Gastrocnemius medialis (tissue), 4 donors: ENCODE measurements at regions not wholly inside any gene's neighbourhood (a gene's known extent, or its start where the extent isn't known, plus 50 kb on each side); places are given as distances from the start of the nearest gene placed in this dataset.

Source experiments
- ATAC-seq, 2 donors: fragments of 150-250 bp; one replicate each; pipeline ENCODE4 v1.9.1; 2016
- DNase-seq, 2 donors: peaks; one replicate each; pipeline ENCODE4 v3.0.0-alpha.2; 2019
- H3K27ac ChIP-seq, 4 donors: fragments of 200-600 bp; sonication (generic); 1 replicate in 1 of 4; 2 replicates in 3 of 4; pipeline ENCODE4 v1.5.1; 2016 to 2018; ENCODE audit warnings: mild to moderate bottlenecking in 2 of 4, moderate library complexity in 1 of 4
- H3K27me3 ChIP-seq, 3 donors: fragments of 200-600 bp; sonication (generic) in 2 of 3; 1 replicate in 1 of 3; 2 replicates in 2 of 3; pipeline versions ENCODE4 v1.5.1 to v1.6.0; 2016 to 2019; ENCODE audit warnings: mild to moderate bottlenecking in 1 of 3, moderate library complexity in 1 of 3
- H3K36me3 ChIP-seq, 2 donors: fragments of 200-600 bp; sonication (generic) in 1 of 2; one replicate each; pipeline ENCODE4 v1.5.1; 2017 to 2018
- H3K4me1 ChIP-seq, 2 donors: fragments of 200-600 bp; sonication (generic) in 1 of 2; one replicate each; pipeline ENCODE4 v1.5.1; 2016 to 2017; ENCODE audit warnings: mild to moderate bottlenecking in 2 of 2
- H3K4me3 ChIP-seq, 4 donors: fragments of 200-600 bp; sonication (generic) in 3 of 4; 1 replicate in 1 of 4; 2 replicates in 3 of 4; pipeline ENCODE4 v1.5.1; 2016 to 2019; ENCODE audit warnings: mild to moderate bottlenecking in 2 of 4
- H3K9me3 ChIP-seq, 3 donors: fragments of 200-600 bp; sonication (generic) in 2 of 3; 1 replicate in 1 of 3; 2 replicates in 2 of 3; pipeline ENCODE4 v1.5.1; 2016 to 2019
- POLR2A ChIP-seq, 2 donors: fragments of 450-650 bp; IDR thresholded peaks; one replicate each; pipeline ENCODE4 v1.6.1; 2017; ENCODE audit warnings: antibody characterized with exemption in 2 of 2, mild to moderate bottlenecking in 2 of 2, moderate library complexity in 2 of 2
- in situ Hi-C, 4 donors: fragments of 200-750 bp; cut with MboI; loops; one replicate each; pipeline versions ENCODE4 v1.15.0 to v1.8.0; 2017; ENCODE audit warnings: low sequenced_read_pairs in 4 of 4
- intact Hi-C: fragments of 100-400 bp; cut with DNase I; formaldehyde crosslinking; loops from one replicate; pipeline ENCODE4 v1.15.1; 2023; ENCODE audit warnings: low total_unique reads
- TF ChIP-seq, protein P1 (sequence below), 5 experiments: fragments of 450-650 bp in 3 of 5; fragments of 200-600 bp in 2 of 5; sonication (generic) in 2 of 5; IDR thresholded peaks in 4 of 5; conservative IDR thresholded peaks in 1 of 5; 1 replicate in 4 of 5; 2 replicates in 1 of 5; pipeline ENCODE4 v1.5.1; 2016 to 2019; ENCODE audit warnings: antibody characterized with exemption in 5 of 5, mild to moderate bottlenecking in 3 of 5, moderate library complexity in 3 of 5

DNA sequence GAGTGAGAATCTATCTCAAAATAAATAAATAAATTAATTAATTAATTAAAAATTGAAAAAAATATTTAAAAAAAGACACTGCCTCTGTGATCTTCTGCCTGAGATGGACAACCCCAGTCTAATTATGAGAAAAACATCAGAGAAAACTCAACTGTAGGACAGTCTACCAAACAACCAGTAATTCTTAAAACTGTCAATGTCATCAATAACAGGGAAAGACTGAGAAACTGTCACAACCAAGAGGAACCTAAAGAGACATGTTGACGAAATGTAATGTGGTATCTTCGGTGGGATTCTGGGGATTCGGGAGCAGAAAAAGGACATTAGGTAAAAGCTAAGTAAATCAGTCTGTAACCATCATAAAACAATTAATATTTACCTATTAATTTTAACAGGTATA lies 265.4 kb upstream of the LMCD1 start:
- in situ Hi-C loops (no loop called here), intact Hi-C loops (no loop called here)
- Histone ChIP-seq H3K36me3 (no peaks in the 10 kb centered on the region), H3K4me1 (peaks cover 0 to 5% of the 10 kb centered on the region in 2 donors), H3K9me3 (no peaks in the 10 kb centered on the region), H3K27me3 (no peaks in the 10 kb centered on the region), H3K27ac (no peak overlapping the region), H3K4me3 (no peak overlapping the region)
- TF ChIP-seq POLR2A (IDR thresholded peaks at IDR 0.05): no peak
- TF ChIP-seq, protein P1, sequence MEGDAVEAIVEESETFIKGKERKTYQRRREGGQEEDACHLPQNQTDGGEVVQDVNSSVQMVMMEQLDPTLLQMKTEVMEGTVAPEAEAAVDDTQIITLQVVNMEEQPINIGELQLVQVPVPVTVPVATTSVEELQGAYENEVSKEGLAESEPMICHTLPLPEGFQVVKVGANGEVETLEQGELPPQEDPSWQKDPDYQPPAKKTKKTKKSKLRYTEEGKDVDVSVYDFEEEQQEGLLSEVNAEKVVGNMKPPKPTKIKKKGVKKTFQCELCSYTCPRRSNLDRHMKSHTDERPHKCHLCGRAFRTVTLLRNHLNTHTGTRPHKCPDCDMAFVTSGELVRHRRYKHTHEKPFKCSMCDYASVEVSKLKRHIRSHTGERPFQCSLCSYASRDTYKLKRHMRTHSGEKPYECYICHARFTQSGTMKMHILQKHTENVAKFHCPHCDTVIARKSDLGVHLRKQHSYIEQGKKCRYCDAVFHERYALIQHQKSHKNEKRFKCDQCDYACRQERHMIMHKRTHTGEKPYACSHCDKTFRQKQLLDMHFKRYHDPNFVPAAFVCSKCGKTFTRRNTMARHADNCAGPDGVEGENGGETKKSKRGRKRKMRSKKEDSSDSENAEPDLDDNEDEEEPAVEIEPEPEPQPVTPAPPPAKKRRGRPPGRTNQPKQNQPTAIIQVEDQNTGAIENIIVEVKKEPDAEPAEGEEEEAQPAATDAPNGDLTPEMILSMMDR (IDR thresholded peaks at IDR 0.05 in 4 of 5, conservative IDR thresholded peaks at IDR 0.05 in 1 of 5): no peak
- no peak for ATAC-seq
- DNase-seq: no peak

DNA sequence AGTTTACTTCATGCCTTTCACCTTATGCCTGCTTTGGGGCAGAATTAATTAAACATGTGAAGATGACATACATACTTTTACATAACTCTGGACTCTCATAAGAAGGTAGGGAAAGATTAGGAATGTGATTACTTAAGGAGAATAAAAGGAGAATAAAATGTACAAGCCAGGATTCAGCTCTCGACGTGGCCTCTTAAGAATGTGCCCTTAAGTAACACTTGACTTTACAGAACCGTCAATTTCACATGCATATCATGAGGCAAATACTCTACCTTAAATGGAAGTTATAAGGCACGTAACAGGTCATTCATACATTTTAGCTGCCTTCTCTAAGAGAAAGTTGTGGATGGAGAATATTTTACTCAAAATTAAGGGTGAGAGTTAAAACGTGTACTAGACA lies 263.7 kb upstream of the LMCD1 start:
- H3K9me3 ChIP-seq: no peaks in the 10 kb centered on the region
- H3K36me3 ChIP-seq: no peaks in the 10 kb centered on the region
- in situ Hi-C loops: no loop called here
- H3K4me3 ChIP-seq: no peak overlapping the region
- no peak for TF ChIP-seq POLR2A (IDR thresholded peaks at IDR 0.05)
- TF ChIP-seq, protein P1 (IDR thresholded peaks at IDR 0.05 in 4 of 5, conservative IDR thresholded peaks at IDR 0.05 in 1 of 5): no peak
- no peaks in the 10 kb centered on the region for H3K27me3 ChIP-seq
- no peak overlapping the region for H3K27ac ChIP-seq
- H3K4me1 ChIP-seq: peaks cover 0 to 5% of the 10 kb centered on the region in 2 donors
- ATAC-seq: no peak
- intact Hi-C loops: no loop called here
- DNase-seq: no peak

DNA sequence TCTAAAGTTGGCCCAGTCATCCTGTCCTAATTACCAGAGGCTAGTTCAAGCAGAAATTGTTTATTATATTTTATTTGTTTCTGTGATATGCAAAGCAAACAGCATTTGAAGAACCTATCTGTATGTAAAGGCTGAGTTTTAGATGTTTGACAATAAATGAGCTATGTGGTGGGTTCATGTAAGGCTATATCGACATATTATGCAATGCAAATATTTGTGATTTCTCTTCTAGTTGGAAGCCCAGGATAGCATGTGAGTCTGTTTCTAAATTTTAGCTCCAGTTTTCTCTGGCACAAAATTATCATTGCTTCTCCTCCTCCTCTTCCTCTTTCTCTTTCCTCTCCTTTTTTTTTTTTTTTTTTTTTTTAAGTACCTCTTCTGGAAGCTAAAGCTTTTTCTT lies 263.2 kb upstream of the LMCD1 start:
- no peak for ATAC-seq
- peaks cover 0 to 5% of the 10 kb centered on the region in 2 donors for H3K4me1 ChIP-seq
- no peak for DNase-seq
- H3K27me3 ChIP-seq: no peaks in the 10 kb centered on the region
- no peaks in the 10 kb centered on the region for H3K9me3 ChIP-seq
- H3K27ac ChIP-seq: no peak overlapping the region
- intact Hi-C loops (no loop called here), in situ Hi-C loops (no loop called here)
- no peak overlapping the region for H3K4me3 ChIP-seq
- no peaks in the 10 kb centered on the region for H3K36me3 ChIP-seq
- TF ChIP-seq, protein P1 (IDR thresholded peaks at IDR 0.05 in 4 of 5, conservative IDR thresholded peaks at IDR 0.05 in 1 of 5): no peak
- TF ChIP-seq POLR2A (IDR thresholded peaks at IDR 0.05): no peak

DNA sequence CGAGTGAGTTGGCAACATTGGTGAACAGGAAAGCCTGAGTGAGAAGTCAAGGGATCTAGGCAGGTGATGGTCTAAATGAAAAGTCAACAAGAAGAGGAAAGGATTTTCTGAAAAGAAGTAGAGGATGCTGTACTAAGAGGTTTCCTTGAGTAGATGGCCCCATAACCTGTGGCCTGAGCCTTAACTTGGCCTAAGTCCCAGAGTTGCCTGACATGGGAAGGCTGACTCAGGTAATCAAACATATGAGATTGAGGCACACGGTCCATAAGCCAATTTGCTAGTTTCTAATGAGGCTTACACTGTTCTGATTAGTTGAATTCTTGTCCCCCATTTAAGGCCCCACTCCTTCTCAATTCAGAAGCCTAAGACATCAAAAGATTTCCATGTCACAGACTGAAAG lies 262.5 kb upstream of the LMCD1 start:
- no peak for TF ChIP-seq POLR2A (IDR thresholded peaks at IDR 0.05)
- TF ChIP-seq, protein P1 (IDR thresholded peaks at IDR 0.05 in 4 of 5, conservative IDR thresholded peaks at IDR 0.05 in 1 of 5): no peak
- intact Hi-C loops (no loop called here), in situ Hi-C loops (no loop called here)
- H3K27ac ChIP-seq: no peak overlapping the region
- H3K27me3 ChIP-seq: no peaks in the 10 kb centered on the region
- H3K36me3 ChIP-seq: no peaks in the 10 kb centered on the region
- DNase-seq (no peak), ATAC-seq (no peak)
- no peaks in the 10 kb centered on the region for H3K9me3 ChIP-seq
- H3K4me3 ChIP-seq: no peak overlapping the region
- peaks cover 0 to 5% of the 10 kb centered on the region in 2 donors for H3K4me1 ChIP-seq
